ENCODE measurements at regions not wholly inside any gene's neighbourhood (a gene's known extent, or its start where the extent isn't known, plus 50 kb on each side); places are given as distances from the start of the nearest gene placed in this dataset.
"Not testable (repeated sequence)": the region's sequence is repeated elsewhere in the genome, so short reads cannot be mapped to it uniquely, and the experiment has no call there.

- Histone ChIP-seq H3K27ac (ENCODE audit: low read depth in 1 of 2, low read length in 2 of 2) (no peak overlapping the region), H3K4me1 (ENCODE audit: control insufficient read depth in 1 of 2, insufficient read depth in 2 of 2, low read length in 2 of 2) (no peaks in the 10 kb centered on the region), H3K36me3 (ENCODE audit: control insufficient read depth in 1 of 2, insufficient read depth in 2 of 2, low read length in 1 of 2) (no peaks in the 10 kb centered on the region), H3K27me3 (ENCODE audit: control insufficient read depth in 1 of 2, insufficient read depth in 2 of 2, low read length in 1 of 2) (no peaks in the 10 kb centered on the region), H3K9me3 (ENCODE audit: control insufficient read depth, low read length) (no peaks in the 10 kb centered on the region), H3K4me3 (ENCODE audit: low read length in 2 of 2) (no peak overlapping the region)
- intact Hi-C loops (cut with DNase I): no loop called here
- WGBS, 2 donors: 4 to 6% methylated on average over 2 of the region's 2 CpGs
- ATAC-seq (ENCODE audit: low FRiP score) (no peak), DNase-seq (no peak)
These were observed 2719.4 kb downstream of the PCDH9 start for GRCh38 chr13:64510747-64511146.

- DNase-seq (no peak), ATAC-seq (ENCODE audit: low FRiP score) (no peak)
- H3K4me3 ChIP-seq (ENCODE audit: low read length in 2 of 2): no peak overlapping the region
- no peaks in the 10 kb centered on the region for H3K4me1 ChIP-seq (ENCODE audit: control insufficient read depth in 1 of 2, insufficient read depth in 2 of 2, low read length in 2 of 2)
- no peaks in the 10 kb centered on the region for H3K36me3 ChIP-seq (ENCODE audit: control insufficient read depth in 1 of 2, insufficient read depth in 2 of 2, low read length in 1 of 2)
- WGBS, 2 donors: 22 to 30% methylated on average over 1 of the region's 1 CpG
- no peaks in the 10 kb centered on the region for H3K27me3 ChIP-seq (ENCODE audit: control insufficient read depth in 1 of 2, insufficient read depth in 2 of 2, low read length in 1 of 2)
- no peak overlapping the region for H3K27ac ChIP-seq (ENCODE audit: low read depth in 1 of 2, low read length in 2 of 2)
- H3K9me3 ChIP-seq (ENCODE audit: control insufficient read depth, low read length): no peaks in the 10 kb centered on the region
- intact Hi-C loops (cut with DNase I): no loop called here
These were observed 2723.9 kb downstream of the PCDH9 start for GRCh38 chr13:64506246-64506645.

GRCh38 chr13:64505336-64505910, 2724.7 kb downstream of the PCDH9 start:
- Histone ChIP-seq H3K27ac (ENCODE audit: low read depth in 1 of 2, low read length in 2 of 2) (no peak overlapping the region), H3K27me3 (ENCODE audit: control insufficient read depth in 1 of 2, insufficient read depth in 2 of 2, low read length in 1 of 2) (no peaks in the 10 kb centered on the region), H3K9me3 (ENCODE audit: control insufficient read depth, low read length) (no peaks in the 10 kb centered on the region), H3K4me1 (ENCODE audit: control insufficient read depth in 1 of 2, insufficient read depth in 2 of 2, low read length in 2 of 2) (no peaks in the 10 kb centered on the region), H3K4me3 (ENCODE audit: low read length in 2 of 2) (no peak overlapping the region), H3K36me3 (ENCODE audit: control insufficient read depth in 1 of 2, insufficient read depth in 2 of 2, low read length in 1 of 2) (no peaks in the 10 kb centered on the region)
- no peak for ATAC-seq (ENCODE audit: low FRiP score)
- WGBS, 2 donors: 68 to 69% methylated on average over 4 of the region's 4 CpGs
- intact Hi-C loops (cut with DNase I): no loop called here
- no peak for DNase-seq

GRCh38 chr13:64488731-64489130, 2741.4 kb downstream of the PCDH9 start:
- no peaks in the 10 kb centered on the region for H3K27me3 ChIP-seq (ENCODE audit: control insufficient read depth in 1 of 2, insufficient read depth in 2 of 2, low read length in 1 of 2)
- no peak overlapping the region for H3K27ac ChIP-seq (ENCODE audit: low read depth in 1 of 2, low read length in 2 of 2)
- intact Hi-C loops (cut with DNase I): no loop called here
- no peak overlapping the region for H3K4me3 ChIP-seq (ENCODE audit: low read length in 2 of 2)
- DNase-seq (no peak), ATAC-seq (ENCODE audit: low FRiP score) (no peak)
- H3K9me3 ChIP-seq (ENCODE audit: control insufficient read depth, low read length): no peaks in the 10 kb centered on the region
- H3K36me3 ChIP-seq (ENCODE audit: control insufficient read depth in 1 of 2, insufficient read depth in 2 of 2, low read length in 1 of 2): no peaks in the 10 kb centered on the region
- H3K4me1 ChIP-seq (ENCODE audit: control insufficient read depth in 1 of 2, insufficient read depth in 2 of 2, low read length in 2 of 2): no peaks in the 10 kb centered on the region

- intact Hi-C loops (cut with DNase I): no loop called here
- H3K4me1 ChIP-seq (ENCODE audit: control insufficient read depth in 1 of 2, insufficient read depth in 2 of 2, low read length in 2 of 2): no peaks in the 10 kb centered on the region
- H3K9me3 ChIP-seq (ENCODE audit: control insufficient read depth, low read length): no peaks in the 10 kb centered on the region
- ATAC-seq (ENCODE audit: low FRiP score): no peak
- H3K27ac ChIP-seq (ENCODE audit: low read depth in 1 of 2, low read length in 2 of 2): no peak overlapping the region
- DNase-seq: no peak
- no peaks in the 10 kb centered on the region for H3K36me3 ChIP-seq (ENCODE audit: control insufficient read depth in 1 of 2, insufficient read depth in 2 of 2, low read length in 1 of 2)
- H3K27me3 ChIP-seq (ENCODE audit: control insufficient read depth in 1 of 2, insufficient read depth in 2 of 2, low read length in 1 of 2): no peaks in the 10 kb centered on the region
- WGBS, 2 donors: 87 to 93% methylated on average over 3 of the region's 3 CpGs
- H3K4me3 ChIP-seq (ENCODE audit: low read length in 2 of 2): no peak overlapping the region
These were observed 2747.8 kb downstream of the PCDH9 start for GRCh38 chr13:64482373-64482772.

GRCh38 chr13:64480672-64481071, 2749.5 kb downstream of the PCDH9 start:
- no peak for ATAC-seq (ENCODE audit: low FRiP score)
- H3K4me3 ChIP-seq (ENCODE audit: low read length in 2 of 2): no peak overlapping the region
- DNase-seq: no peak
- intact Hi-C loops (cut with DNase I): no loop called here
- no peak overlapping the region for H3K27ac ChIP-seq (ENCODE audit: low read depth in 1 of 2, low read length in 2 of 2)
- no peaks in the 10 kb centered on the region for H3K4me1 ChIP-seq (ENCODE audit: control insufficient read depth in 1 of 2, insufficient read depth in 2 of 2, low read length in 2 of 2)
- H3K36me3 ChIP-seq (ENCODE audit: control insufficient read depth in 1 of 2, insufficient read depth in 2 of 2, low read length in 1 of 2): no peaks in the 10 kb centered on the region
- H3K27me3 ChIP-seq (ENCODE audit: control insufficient read depth in 1 of 2, insufficient read depth in 2 of 2, low read length in 1 of 2): no peaks in the 10 kb centered on the region
- no peaks in the 10 kb centered on the region for H3K9me3 ChIP-seq (ENCODE audit: control insufficient read depth, low read length)
- 0 to 3% methylated on average over 1 of the region's 1 CpG for WGBS, 2 donors

GRCh38 chr13:64480211-64480610, 2749.9 kb downstream of the PCDH9 start:
- Histone ChIP-seq H3K4me3 (ENCODE audit: low read length in 2 of 2) (no peak overlapping the region), H3K9me3 (ENCODE audit: control insufficient read depth, low read length) (no peaks in the 10 kb centered on the region), H3K27me3 (ENCODE audit: control insufficient read depth in 1 of 2, insufficient read depth in 2 of 2, low read length in 1 of 2) (no peaks in the 10 kb centered on the region), H3K27ac (ENCODE audit: low read depth in 1 of 2, low read length in 2 of 2) (no peak overlapping the region), H3K4me1 (ENCODE audit: control insufficient read depth in 1 of 2, insufficient read depth in 2 of 2, low read length in 2 of 2) (no peaks in the 10 kb centered on the region), H3K36me3 (ENCODE audit: control insufficient read depth in 1 of 2, insufficient read depth in 2 of 2, low read length in 1 of 2) (no peaks in the 10 kb centered on the region)
- WGBS, 2 donors: 50 to 57% methylated on average over 1 of the region's 1 CpG
- no peak for ATAC-seq (ENCODE audit: low FRiP score)
- DNase-seq: no peak
- intact Hi-C loops (cut with DNase I): no loop called here

- Histone ChIP-seq H3K27me3 (ENCODE audit: control insufficient read depth in 1 of 2, insufficient read depth in 2 of 2, low read length in 1 of 2) (no peaks in the 10 kb centered on the region), H3K36me3 (ENCODE audit: control insufficient read depth in 1 of 2, insufficient read depth in 2 of 2, low read length in 1 of 2) (no peaks in the 10 kb centered on the region), H3K4me1 (ENCODE audit: control insufficient read depth in 1 of 2, insufficient read depth in 2 of 2, low read length in 2 of 2) (no peaks in the 10 kb centered on the region), H3K9me3 (ENCODE audit: control insufficient read depth, low read length) (no peaks in the 10 kb centered on the region), H3K27ac (ENCODE audit: low read depth in 1 of 2, low read length in 2 of 2) (no peak overlapping the region), H3K4me3 (ENCODE audit: low read length in 2 of 2) (no peak overlapping the region)
- DNase-seq: no peak
- intact Hi-C loops (cut with DNase I): no loop called here
- ATAC-seq (ENCODE audit: low FRiP score): no peak
These were observed 2753.0 kb downstream of the PCDH9 start for GRCh38 chr13:64477146-64477545.

- H3K9me3 ChIP-seq (ENCODE audit: control insufficient read depth, low read length); H3K4me3 ChIP-seq (ENCODE audit: low read length in 2 of 2): not testable (repeated sequence)
These were observed 2754.0 kb downstream of the PCDH9 start for GRCh38 chr13:64476041-64476568.

More at GRCh38 chr13:64476041-64476568, 2754.0 kb downstream of the PCDH9 start:
- H3K4me1 ChIP-seq (ENCODE audit: control insufficient read depth in 1 of 2, insufficient read depth in 2 of 2, low read length in 2 of 2); DNase-seq; H3K27ac ChIP-seq (ENCODE audit: low read depth in 1 of 2, low read length in 2 of 2); ATAC-seq (ENCODE audit: low FRiP score); H3K36me3 ChIP-seq (ENCODE audit: control insufficient read depth in 1 of 2, insufficient read depth in 2 of 2, low read length in 1 of 2); H3K27me3 ChIP-seq (ENCODE audit: control insufficient read depth in 1 of 2, insufficient read depth in 2 of 2, low read length in 1 of 2); intact Hi-C loops (cut with DNase I): not testable (repeated sequence)
- WGBS, 2 donors: 86 to 88% methylated on average over 2 of the region's 2 CpGs
